ENCODE measurements at regions not wholly inside any gene's neighbourhood (a gene's known extent, or its start where the extent isn't known, plus 50 kb on each side); places are given as distances from the start of the nearest gene placed in this dataset.

DNA sequence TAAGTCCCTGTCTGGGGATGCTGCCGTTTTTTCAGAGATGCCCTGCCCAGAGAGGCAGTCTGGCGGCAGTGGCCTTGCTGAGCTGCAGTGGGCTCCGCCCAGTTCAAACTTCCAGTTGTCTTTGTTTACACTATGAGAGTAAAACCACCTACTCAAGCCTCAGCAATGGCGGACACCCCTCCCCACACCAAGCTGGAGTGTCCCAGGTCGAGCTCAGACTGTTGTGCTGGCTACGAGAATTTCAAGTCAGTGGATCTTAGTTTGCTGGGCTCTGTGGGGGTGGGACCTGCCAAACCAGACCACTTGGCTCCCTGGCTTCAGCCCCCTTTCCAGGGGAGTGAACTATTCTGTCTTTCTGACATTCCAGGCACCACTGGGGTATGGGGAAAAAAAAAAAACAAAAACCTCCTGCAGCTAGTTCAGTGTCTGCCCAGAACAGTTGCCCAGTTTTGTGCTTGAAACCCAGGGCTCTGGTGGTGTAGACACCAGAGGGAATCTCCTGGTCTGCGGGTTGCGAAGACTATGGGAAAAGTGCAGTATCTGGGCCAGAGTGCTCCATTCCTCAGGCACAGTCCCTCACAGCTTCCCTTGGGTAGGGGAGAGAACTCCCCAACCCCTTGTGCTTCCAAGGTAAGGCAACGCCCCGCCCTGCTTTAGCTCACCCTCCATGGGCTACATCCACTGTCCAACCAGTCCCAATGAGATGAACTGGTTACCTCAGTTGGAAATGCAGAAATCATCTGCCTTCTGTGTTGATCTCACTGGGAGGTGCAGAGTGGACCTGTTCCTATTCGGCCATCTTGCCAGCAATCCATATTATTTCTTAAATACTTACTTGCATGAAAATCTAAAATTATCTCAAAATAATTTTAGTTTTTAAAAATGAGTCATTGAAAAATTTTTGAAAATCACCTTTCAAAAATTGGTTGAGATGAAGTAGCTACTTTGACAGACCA, 338.0 kb downstream of the OSR1 start:
- TF ChIP-seq POLR2A (IDR thresholded peaks at IDR 0.05) (no peak), CTCF (IDR thresholded peaks at IDR 0.05) (no peak), EP300 (IDR thresholded peaks at IDR 0.05) (no peak)
